ENCODE measurements at regions not wholly inside any gene's neighbourhood (a gene's known extent, or its start where the extent isn't known, plus 50 kb on each side); places are given as distances from the start of the nearest gene placed in this dataset.

- TF ChIP-seq CTCF (IDR thresholded peaks at IDR 0.05; ENCODE audit: borderline replicate concordance, extremely low read depth, low read length, poor library complexity, severe bottlenecking) (no peak), EZH2 (IDR thresholded peaks at IDR 0.05; ENCODE audit: borderline replicate concordance, low read depth, low read length, severe bottlenecking) (no peak)
Measured at GRCh38 chr5:158397278-158397677, 538.3 kb upstream of the CLINT1 start.
